H1 (cell line): ENCODE measurements at regions not wholly inside any gene's neighbourhood (a gene's known extent, or its start where the extent isn't known, plus 50 kb on each side); places are given as distances from the start of the nearest gene placed in this dataset.

ENCODE experiments used
- CTBP2 ChIP-seq: IDR thresholded peaks from 2 replicates; pipeline ENCODE4 v1.7.0; 2011; ENCODE audit warnings: borderline replicate concordance, mild to moderate bottlenecking, moderate library complexity, mixed read lengths, low read length; ENCODE audit not compliant: insufficient read depth, insufficient read length
- GABPA ChIP-seq: IDR thresholded peaks from 2 replicates; pipeline ENCODE4 v1.6.1; 2011; ENCODE audit warnings: mild to moderate bottlenecking, low read length, moderate library complexity, borderline replicate concordance; ENCODE audit not compliant: insufficient read depth
- JUN ChIP-seq: IDR thresholded peaks from 2 replicates; pipeline ENCODE4 v1.6.1; 2011; ENCODE audit warnings: low read depth, mild to moderate bottlenecking, improper control_type of control experiment, low read length

- TF ChIP-seq CTBP2 (no peak), JUN (no peak), GABPA (no peak)
Observed at GRCh38 chr14:37673439-37673838, 78.0 kb downstream of the TTC6 start (continued).
